ENCODE measurements at regions not wholly inside any gene's neighbourhood (a gene's known extent, or its start where the extent isn't known, plus 50 kb on each side); places are given as distances from the start of the nearest gene placed in this dataset.

DNA sequence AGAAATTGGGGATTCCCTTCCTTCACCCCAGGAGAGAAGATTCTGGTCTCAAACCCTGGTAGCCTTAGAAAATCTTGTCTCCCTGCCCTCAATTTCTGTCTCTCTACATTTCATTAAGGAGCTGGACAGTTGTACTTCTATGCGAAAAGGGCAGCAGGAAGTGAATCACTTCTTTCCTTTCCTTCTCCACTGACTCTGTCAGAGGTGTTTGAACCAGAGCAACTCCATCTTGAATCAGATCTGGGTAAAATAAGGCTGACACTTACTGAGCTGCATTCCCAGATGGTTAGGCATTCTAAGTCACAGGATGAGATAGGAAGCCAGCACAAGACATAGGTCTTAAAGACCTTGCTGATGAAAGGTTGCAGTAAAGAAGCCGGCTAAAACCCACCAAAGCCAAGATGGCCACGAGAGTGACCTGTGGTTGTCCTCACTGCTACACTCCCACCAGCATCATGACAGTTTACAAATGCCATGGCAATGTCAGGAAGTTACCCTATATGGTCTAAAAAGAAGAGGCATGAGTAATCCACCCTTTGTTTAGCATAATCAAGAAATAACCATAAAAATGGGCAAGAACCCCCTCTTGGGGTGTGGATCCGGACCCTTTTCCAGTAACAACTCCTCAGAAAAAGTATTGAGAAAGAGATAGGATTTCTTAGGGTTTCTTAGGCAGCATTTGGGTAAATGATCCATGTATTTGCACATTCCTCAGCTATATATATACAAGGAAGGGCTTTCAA lies 95.8 kb upstream of the PLCB4 start:
- FAIRE-seq, result peak; percentile 47
- intact Hi-C loops (cut with micrococcal nuclease), result no loop called here
- H3K4me3 ChIP-seq (replicated peaks in 1 of 3; ENCODE audit: insufficient read depth in 1 of 3, low read depth in 1 of 3, low read length in 3 of 3), result no peak overlapping the region
- H3K27me3 ChIP-seq (ENCODE audit: control insufficient read depth in 2 of 2, insufficient read depth in 2 of 2, low read length in 2 of 2), result no peaks in the 10 kb centered on the region
- no peaks in the 10 kb centered on the region for H3K36me3 ChIP-seq (ENCODE audit: control insufficient read depth in 2 of 2, extremely low read depth in 1 of 2, insufficient read depth in 2 of 2, low read length in 2 of 2)
- H4K20me1 ChIP-seq (replicated peaks; ENCODE audit: control insufficient read depth, extremely low read depth, insufficient read depth, low read length), result no peaks in the 10 kb centered on the region
- ChIA-PET POLR2A (no interaction called here), CTCF (interaction anchor here (3.6 kb wide), 1 partner anchor 119 kb away, joined by 10 read pairs; no protein-coding TSS in a partner anchor)
- TF ChIP-seq, protein P1, sequence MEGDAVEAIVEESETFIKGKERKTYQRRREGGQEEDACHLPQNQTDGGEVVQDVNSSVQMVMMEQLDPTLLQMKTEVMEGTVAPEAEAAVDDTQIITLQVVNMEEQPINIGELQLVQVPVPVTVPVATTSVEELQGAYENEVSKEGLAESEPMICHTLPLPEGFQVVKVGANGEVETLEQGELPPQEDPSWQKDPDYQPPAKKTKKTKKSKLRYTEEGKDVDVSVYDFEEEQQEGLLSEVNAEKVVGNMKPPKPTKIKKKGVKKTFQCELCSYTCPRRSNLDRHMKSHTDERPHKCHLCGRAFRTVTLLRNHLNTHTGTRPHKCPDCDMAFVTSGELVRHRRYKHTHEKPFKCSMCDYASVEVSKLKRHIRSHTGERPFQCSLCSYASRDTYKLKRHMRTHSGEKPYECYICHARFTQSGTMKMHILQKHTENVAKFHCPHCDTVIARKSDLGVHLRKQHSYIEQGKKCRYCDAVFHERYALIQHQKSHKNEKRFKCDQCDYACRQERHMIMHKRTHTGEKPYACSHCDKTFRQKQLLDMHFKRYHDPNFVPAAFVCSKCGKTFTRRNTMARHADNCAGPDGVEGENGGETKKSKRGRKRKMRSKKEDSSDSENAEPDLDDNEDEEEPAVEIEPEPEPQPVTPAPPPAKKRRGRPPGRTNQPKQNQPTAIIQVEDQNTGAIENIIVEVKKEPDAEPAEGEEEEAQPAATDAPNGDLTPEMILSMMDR (IDR thresholded peaks at IDR 0.05; ENCODE audit: extremely low read depth in 1 of 2, insufficient read depth in 1 of 2, low read depth in 1 of 2, low read length in 2 of 2), result no peak
- peak; percentile 32 for TF ChIP-seq FOS (IDR thresholded peaks at IDR 0.05; ENCODE audit: borderline replicate concordance, insufficient read depth, low read length)
- TF ChIP-seq EZH2 (IDR thresholded peaks at IDR 0.05; ENCODE audit: borderline replicate concordance, low read depth, low read length, severe bottlenecking), result no peak
- TF ChIP-seq GATA2 (IDR thresholded peaks at IDR 0.05; ENCODE audit: insufficient read depth, insufficient read length, low read depth, low read length), result no peak
- no peak for TF ChIP-seq POLR2A (IDR thresholded peaks at IDR 0.05; ENCODE audit: low read depth, low read length)
- TF ChIP-seq, protein P2, sequence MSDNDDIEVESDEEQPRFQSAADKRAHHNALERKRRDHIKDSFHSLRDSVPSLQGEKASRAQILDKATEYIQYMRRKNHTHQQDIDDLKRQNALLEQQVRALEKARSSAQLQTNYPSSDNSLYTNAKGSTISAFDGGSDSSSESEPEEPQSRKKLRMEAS (IDR thresholded peaks at IDR 0.05; ENCODE audit: insufficient read depth, insufficient read length), result no peak
- TF ChIP-seq POLR2AphosphoS5 (IDR thresholded peaks at IDR 0.05; ENCODE audit: insufficient read depth, low read depth, low read length), result no peak
- no peak for TF ChIP-seq JUN (IDR thresholded peaks at IDR 0.05; ENCODE audit: borderline replicate concordance, insufficient read depth, insufficient read length, low read depth)
- dilution Hi-C loops (cut with MboI; ENCODE audit: extremely low pct_ligation_motif_present, low sequenced_read_pairs), result no loop called here
- no peak overlapping the region for H3K4me2 ChIP-seq (ENCODE audit: insufficient read depth, low read length)
- H3K9me3 ChIP-seq (replicated peaks; ENCODE audit: control insufficient read depth, insufficient read depth, low read length), result no peaks in the 10 kb centered on the region
- no TSS peak for BruUV-seq (replicated peaks)
- peak overlapping the region; percentile 6 for H2AFZ ChIP-seq (ENCODE audit: low read depth, low read length)
- H3K79me2 ChIP-seq (ENCODE audit: control insufficient read depth, insufficient read depth, low read length), result no peaks in the 10 kb centered on the region
- no peak overlapping the region for H3K27ac ChIP-seq (ENCODE audit: insufficient read depth, low read depth, low read length)
- peak; percentile 17 for DNase-seq (ENCODE audit: low read depth, low spot score)
- no peak overlapping the region for H3K9ac ChIP-seq (replicated peaks; ENCODE audit: extremely low read depth, insufficient read depth, low read length)
- no peaks in the 10 kb centered on the region for H3K9me1 ChIP-seq (replicated peaks; ENCODE audit: control insufficient read depth, extremely low read depth, insufficient read depth, low read length)
- no peaks in the 10 kb centered on the region for H3K4me1 ChIP-seq (ENCODE audit: control insufficient read depth, extremely low read depth, insufficient read depth, low read length)
